ENCODE measurements at regions not wholly inside any gene's neighbourhood (a gene's known extent, or its start where the extent isn't known, plus 50 kb on each side); places are given as distances from the start of the nearest gene placed in this dataset.

DNA sequence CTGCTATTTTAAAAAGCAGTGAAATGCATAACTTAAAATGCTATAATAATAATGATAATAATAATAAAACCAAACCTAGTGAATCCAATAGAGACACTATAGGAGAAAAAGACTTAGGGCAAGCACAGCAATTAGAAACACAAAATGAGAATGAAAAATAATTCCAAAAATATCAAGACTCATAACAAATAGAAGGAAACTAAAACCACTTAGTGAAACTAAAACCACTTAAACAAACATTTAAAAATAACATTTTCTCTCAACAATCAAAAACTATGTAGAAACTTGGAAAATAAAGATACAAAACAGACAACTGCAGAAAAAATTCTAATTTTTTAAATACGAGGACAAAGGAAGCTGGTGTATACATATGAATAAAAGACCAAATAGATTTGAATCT lies 655.2 kb upstream of the NRG3 start:
- TF ChIP-seq, protein P1, sequence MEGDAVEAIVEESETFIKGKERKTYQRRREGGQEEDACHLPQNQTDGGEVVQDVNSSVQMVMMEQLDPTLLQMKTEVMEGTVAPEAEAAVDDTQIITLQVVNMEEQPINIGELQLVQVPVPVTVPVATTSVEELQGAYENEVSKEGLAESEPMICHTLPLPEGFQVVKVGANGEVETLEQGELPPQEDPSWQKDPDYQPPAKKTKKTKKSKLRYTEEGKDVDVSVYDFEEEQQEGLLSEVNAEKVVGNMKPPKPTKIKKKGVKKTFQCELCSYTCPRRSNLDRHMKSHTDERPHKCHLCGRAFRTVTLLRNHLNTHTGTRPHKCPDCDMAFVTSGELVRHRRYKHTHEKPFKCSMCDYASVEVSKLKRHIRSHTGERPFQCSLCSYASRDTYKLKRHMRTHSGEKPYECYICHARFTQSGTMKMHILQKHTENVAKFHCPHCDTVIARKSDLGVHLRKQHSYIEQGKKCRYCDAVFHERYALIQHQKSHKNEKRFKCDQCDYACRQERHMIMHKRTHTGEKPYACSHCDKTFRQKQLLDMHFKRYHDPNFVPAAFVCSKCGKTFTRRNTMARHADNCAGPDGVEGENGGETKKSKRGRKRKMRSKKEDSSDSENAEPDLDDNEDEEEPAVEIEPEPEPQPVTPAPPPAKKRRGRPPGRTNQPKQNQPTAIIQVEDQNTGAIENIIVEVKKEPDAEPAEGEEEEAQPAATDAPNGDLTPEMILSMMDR (IDR thresholded peaks at IDR 0.05): no peak
- no peak for TF ChIP-seq POLR2A (IDR thresholded peaks at IDR 0.05)
